CD4-positive, alpha-beta T cell (primary cell): ENCODE measurements at regions not wholly inside any gene's neighbourhood (a gene's known extent, or its start where the extent isn't known, plus 50 kb on each side); places are given as distances from the start of the nearest gene placed in this dataset.

Experiments used
- ATAC-seq: fragments of 200-7000 bp; cut with Tn5 transposase; one replicate; pipeline ENCODE4 v1.10.0; 2022; ENCODE audit warnings: mild to moderate bottlenecking; ENCODE audit not compliant: poor library complexity
- CTCF ChIA-PET: fragments of 350-600 bp; sonication (Branson Sonifier 250); formaldehyde crosslinking; loops from one replicate; lab custom pipeline; 2021; ENCODE audit warnings: antibody characterized with exemption, inconsistent platforms; lab: Charles Lee
- POLR2A ChIA-PET: fragments of 350-600 bp; sonication (Branson Sonifier 250); formaldehyde crosslinking; loops from one replicate; lab custom pipeline; 2021; ENCODE audit warnings: antibody characterized with exemption, inconsistent platforms; lab: Charles Lee
- DNase-seq, 14 experiments: peaks; one replicate each; pipeline ENCODE4 v3.0.0-alpha.2; 2013 to 2020; ENCODE audit warnings: mixed read lengths in 2 of 14
- H3K27ac ChIP-seq, 2 donors: one replicate each; pipeline versions ENCODE4 v1.5.1 to v1.7.0; 2013; ENCODE audit warnings: low read length in 2 of 2, low read depth in 1 of 2, mild to moderate bottlenecking in 1 of 2
- H3K27me3 ChIP-seq, 2 experiments: 1 replicate in 1 of 2; 2 replicates in 1 of 2; pipeline versions ENCODE4 v1.6.1 to v1.7.0; 2013; ENCODE audit warnings: low read length in 2 of 2, control low read depth in 1 of 2, mild to moderate bottlenecking in 1 of 2, moderate library complexity in 1 of 2; ENCODE audit not compliant: insufficient read depth in 2 of 2, control insufficient read depth in 1 of 2
- H3K36me3 ChIP-seq: one replicate; pipeline ENCODE4 v1.6.1; 2013; ENCODE audit warnings: low read length, control low read depth; ENCODE audit not compliant: insufficient read depth
- H3K4me1 ChIP-seq: one replicate; pipeline ENCODE4 v1.6.1; 2013; ENCODE audit warnings: low read length, control low read depth; ENCODE audit not compliant: insufficient read depth
- H3K4me3 ChIP-seq: one replicate; pipeline ENCODE4 v1.5.1; 2013; ENCODE audit warnings: mild to moderate bottlenecking, low read length, moderate library complexity
- H3K9me3 ChIP-seq, 2 experiments: 1 replicate in 1 of 2; 2 replicates in 1 of 2; pipeline versions ENCODE4 v1.6.1 to v1.7.0; 2013; ENCODE audit warnings: low read length in 2 of 2, mild to moderate bottlenecking in 2 of 2, control low read depth in 1 of 2, moderate library complexity in 1 of 2; ENCODE audit not compliant: control insufficient read depth in 1 of 2, insufficient read depth in 1 of 2
- H3K27ac Mint-ChIP-seq: one replicate; pipeline ENCODE4 v1.8.0; 2020; ENCODE audit warnings: mixed read lengths
- H3K27me3 Mint-ChIP-seq: one replicate; pipeline ENCODE4 v1.8.0; 2021; ENCODE audit warnings: mixed read lengths
- H3K36me3 Mint-ChIP-seq: one replicate; pipeline ENCODE4 v1.8.0; 2021; ENCODE audit warnings: low read depth, mixed read lengths
- H3K4me1 Mint-ChIP-seq: one replicate; pipeline ENCODE4 v1.8.0; 2021; ENCODE audit warnings: low read depth, mixed read lengths
- H3K4me3 Mint-ChIP-seq: one replicate; pipeline ENCODE4 v1.8.0; 2020; ENCODE audit warnings: mild to moderate bottlenecking, mixed read lengths
- H3K9me3 Mint-ChIP-seq: one replicate; pipeline ENCODE4 v1.8.0; 2020; ENCODE audit warnings: mixed read lengths
- intact Hi-C, 2 experiments: fragments of 100-400 bp; cut with DNase I in 1 of 2; cut with micrococcal nuclease in 1 of 2; formaldehyde crosslinking; loops; one replicate each; pipeline versions ENCODE4 v1.15.1 to v1.9.0; 2023 to 2025; cut with DNase I, micrococcal nuclease
- TF ChIP-seq, protein P1 (sequence below): fragments of 200-600 bp; IDR thresholded peaks from one replicate; pipeline ENCODE4 v1.8.0; 2022; ENCODE audit warnings: antibody characterized with exemption, mild to moderate bottlenecking

DNA sequence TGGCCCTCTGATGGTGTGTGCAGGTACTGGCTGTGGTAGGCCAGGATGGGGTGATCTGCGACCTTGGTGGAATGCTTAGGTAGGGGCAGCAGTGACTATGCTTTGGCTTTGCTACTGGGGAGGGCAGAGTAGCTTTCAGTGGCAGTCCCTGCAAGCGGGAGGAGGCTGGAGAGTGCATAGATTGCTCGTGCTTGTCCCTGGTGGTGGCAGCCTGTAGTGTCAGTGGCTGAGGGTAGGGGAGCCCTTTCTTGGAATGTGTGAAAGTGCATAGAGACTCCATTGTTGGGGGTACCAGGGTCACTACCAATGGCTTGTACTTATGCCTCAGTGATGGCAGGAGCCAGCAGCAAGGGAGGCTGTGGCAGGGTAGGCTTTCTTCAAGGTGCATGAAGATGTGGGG, 582.6 kb downstream of the MRPL39 start:
- CTCF ChIA-PET = no interaction called here
- ATAC-seq = no peak
- POLR2A ChIA-PET = no interaction called here

DNA sequence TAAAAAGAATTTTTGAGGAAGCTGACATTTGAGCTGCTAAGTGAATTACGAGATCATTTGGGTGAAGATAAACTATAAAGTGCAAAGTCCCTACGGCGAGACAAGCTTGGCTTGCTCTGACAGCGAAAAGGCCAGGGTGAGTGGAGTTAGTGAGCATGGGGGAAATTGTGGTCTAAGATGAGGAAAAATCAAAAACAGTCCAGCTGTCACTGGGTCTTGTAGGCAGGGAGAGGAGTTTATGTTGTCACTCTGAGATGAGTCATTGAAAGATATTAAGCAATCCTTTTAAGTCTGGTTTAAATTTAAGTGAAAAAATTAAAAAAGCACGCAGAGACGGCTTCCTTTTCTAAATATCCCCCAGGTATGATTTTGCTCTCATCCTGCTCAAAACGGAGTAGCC, 601.9 kb downstream of the MRPL39 start:
- H3K4me1 Mint-ChIP-seq = no peaks in the 10 kb centered on the region
- POLR2A ChIA-PET = no interaction called here
- H3K27ac Mint-ChIP-seq = no peak overlapping the region
- H3K27ac ChIP-seq = no peak overlapping the region
- no peaks in the 10 kb centered on the region for H3K27me3 Mint-ChIP-seq
- ATAC-seq (no peak), DNase-seq (no peak)
- H3K9me3 ChIP-seq = peaks cover 0 to 4% of the 10 kb centered on the region in 2 experiments
- H3K4me3 ChIP-seq = no peak overlapping the region
- H3K36me3 ChIP-seq = no peaks in the 10 kb centered on the region
- intact Hi-C loops = no loop called here
- no peak overlapping the region for H3K4me3 Mint-ChIP-seq
- peaks cover 6% of the 10 kb centered on the region for H3K9me3 Mint-ChIP-seq
- no peaks in the 10 kb centered on the region for H3K27me3 ChIP-seq
- CTCF ChIA-PET = no interaction called here
- TF ChIP-seq, protein P1, sequence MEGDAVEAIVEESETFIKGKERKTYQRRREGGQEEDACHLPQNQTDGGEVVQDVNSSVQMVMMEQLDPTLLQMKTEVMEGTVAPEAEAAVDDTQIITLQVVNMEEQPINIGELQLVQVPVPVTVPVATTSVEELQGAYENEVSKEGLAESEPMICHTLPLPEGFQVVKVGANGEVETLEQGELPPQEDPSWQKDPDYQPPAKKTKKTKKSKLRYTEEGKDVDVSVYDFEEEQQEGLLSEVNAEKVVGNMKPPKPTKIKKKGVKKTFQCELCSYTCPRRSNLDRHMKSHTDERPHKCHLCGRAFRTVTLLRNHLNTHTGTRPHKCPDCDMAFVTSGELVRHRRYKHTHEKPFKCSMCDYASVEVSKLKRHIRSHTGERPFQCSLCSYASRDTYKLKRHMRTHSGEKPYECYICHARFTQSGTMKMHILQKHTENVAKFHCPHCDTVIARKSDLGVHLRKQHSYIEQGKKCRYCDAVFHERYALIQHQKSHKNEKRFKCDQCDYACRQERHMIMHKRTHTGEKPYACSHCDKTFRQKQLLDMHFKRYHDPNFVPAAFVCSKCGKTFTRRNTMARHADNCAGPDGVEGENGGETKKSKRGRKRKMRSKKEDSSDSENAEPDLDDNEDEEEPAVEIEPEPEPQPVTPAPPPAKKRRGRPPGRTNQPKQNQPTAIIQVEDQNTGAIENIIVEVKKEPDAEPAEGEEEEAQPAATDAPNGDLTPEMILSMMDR = no peak
- H3K36me3 Mint-ChIP-seq = no peaks in the 10 kb centered on the region
- H3K4me1 ChIP-seq = no peaks in the 10 kb centered on the region

More for the DNA sequence above, 582.6 kb downstream of the MRPL39 start:
- TF ChIP-seq, protein P1 = no peak
- no peaks in the 10 kb centered on the region for H3K27me3 ChIP-seq
- H3K4me1 ChIP-seq = no peaks in the 10 kb centered on the region
- DNase-seq = no peak
- Mint-ChIP-seq H3K4me3 (no peak overlapping the region), H3K9me3 (peaks cover 10% of the 10 kb centered on the region), H3K4me1 (no peaks in the 10 kb centered on the region), H3K27ac (no peak overlapping the region), H3K27me3 (no peaks in the 10 kb centered on the region), H3K36me3 (no peaks in the 10 kb centered on the region)
- no peak overlapping the region for H3K4me3 ChIP-seq
- no peak overlapping the region for H3K27ac ChIP-seq
- intact Hi-C loops = no loop called here
- peaks cover 0 to 18% of the 10 kb centered on the region in 2 experiments for H3K9me3 ChIP-seq
- no peaks in the 10 kb centered on the region for H3K36me3 ChIP-seq

DNA sequence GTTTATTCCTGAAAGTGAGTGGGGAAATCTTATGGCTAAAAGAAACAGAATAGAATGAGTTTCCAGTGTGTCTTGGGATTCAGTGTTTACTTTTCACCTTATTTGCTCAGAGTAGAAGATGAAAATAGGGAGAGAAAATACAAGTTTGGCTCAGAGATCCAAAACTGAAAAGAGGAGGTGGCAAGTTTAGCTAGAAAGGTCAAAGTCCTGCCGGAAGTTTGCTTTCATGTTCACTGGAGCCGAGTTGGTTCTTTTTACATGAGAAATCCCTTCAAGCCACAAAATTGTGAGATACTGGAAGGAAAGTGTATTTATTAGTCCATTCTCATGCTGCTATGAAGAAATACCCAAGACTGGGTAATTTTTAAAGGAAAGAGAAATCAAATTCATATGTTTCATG, 604.6 kb downstream of the MRPL39 start:
- ATAC-seq (no peak), DNase-seq (no peak)
- no peak overlapping the region for H3K4me3 Mint-ChIP-seq
- POLR2A ChIA-PET = no interaction called here
- peaks cover 3% of the 10 kb centered on the region for H3K9me3 Mint-ChIP-seq
- Histone ChIP-seq H3K4me1 (no peaks in the 10 kb centered on the region), H3K36me3 (no peaks in the 10 kb centered on the region), H3K27ac (no peak overlapping the region), H3K27me3 (no peaks in the 10 kb centered on the region), H3K9me3 (peaks cover 0 to 4% of the 10 kb centered on the region in 2 experiments), H3K4me3 (no peak overlapping the region)
- CTCF ChIA-PET = no interaction called here
- no peak overlapping the region for H3K27ac Mint-ChIP-seq
- TF ChIP-seq, protein P1 = no peak
- H3K4me1 Mint-ChIP-seq = no peaks in the 10 kb centered on the region
- H3K27me3 Mint-ChIP-seq = no peaks in the 10 kb centered on the region
- intact Hi-C loops = no loop called here
- no peaks in the 10 kb centered on the region for H3K36me3 Mint-ChIP-seq
